Dermis microvascular lymphatic vessel endothelial cell (primary cell): ENCODE measurements at regions not wholly inside any gene's neighbourhood (a gene's known extent, or its start where the extent isn't known, plus 50 kb on each side); places are given as distances from the start of the nearest gene placed in this dataset.
"Not testable (repeated sequence)": the region's sequence is repeated elsewhere in the genome, so short reads cannot be mapped to it uniquely, and the experiment has no call there.

Source experiments
- DNase-seq, 2 donors: peaks; one replicate each; pipeline versions ENCODE4 v3.0.0 to v3.0.0-alpha.2; 2010; ENCODE audit warnings: low read depth in 2 of 2

DNA sequence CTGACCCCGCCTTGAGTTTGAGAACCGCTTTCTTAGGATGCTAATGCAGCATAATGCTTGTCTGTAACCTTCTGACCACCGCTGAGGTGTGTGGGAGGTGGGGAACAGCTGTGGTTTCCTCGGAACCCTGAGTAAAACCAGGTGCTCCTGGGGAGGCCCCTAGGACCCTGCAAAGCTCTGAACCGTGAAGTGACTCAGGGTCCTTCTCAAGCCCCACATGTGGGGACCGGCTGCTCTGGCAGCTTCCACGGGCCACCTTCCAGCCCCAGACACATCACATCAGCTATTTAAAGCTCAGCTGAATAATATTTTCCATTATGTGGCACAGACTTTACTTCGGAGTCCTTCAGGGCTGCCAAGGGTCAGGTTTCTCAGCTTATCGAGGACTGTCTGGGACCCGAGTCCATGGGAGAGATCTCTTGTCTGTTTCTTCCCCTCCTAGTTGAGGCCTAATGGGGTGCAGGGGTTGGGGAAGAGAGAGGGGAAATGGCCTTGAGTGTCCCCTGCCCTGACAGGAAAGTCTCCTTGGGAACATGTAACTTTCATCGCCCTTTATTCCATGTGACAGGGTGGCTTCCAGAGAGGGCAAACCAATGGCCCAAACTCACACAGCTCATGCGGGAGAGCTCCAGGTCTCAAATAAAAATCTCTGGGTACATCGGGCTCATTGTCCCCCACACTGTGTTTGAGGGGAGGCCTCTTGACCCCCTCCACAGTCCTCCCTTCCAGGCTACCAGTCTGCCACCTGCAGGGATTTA lies 186.1 kb upstream of the SLC24A3 start:
- no peak for DNase-seq

GRCh38 chr20:19026901-19027644 lies 185.4 kb upstream of the SLC24A3 start:
- DNase-seq, result no peak

DNA sequence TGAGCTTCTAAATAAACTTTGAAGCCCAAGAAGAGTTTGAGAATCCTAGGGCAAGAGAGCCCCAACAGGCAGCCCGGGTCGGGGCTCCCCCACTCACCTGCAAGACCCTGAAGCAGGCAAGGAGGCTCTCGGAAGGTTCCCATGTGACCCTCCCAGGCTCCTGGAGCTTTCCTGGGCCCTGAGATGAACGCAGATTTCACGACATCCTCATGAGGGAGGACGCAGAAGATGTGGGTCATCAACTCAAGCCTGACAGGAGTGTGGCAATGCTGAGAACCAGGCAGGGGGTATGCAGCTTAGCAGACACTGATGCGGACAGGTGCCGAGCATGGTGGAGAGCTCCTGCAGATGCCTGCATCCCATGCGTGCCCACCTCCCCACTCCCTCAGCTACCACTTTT lies 184.5 kb upstream of the SLC24A3 start:
- DNase-seq, result no peak

GRCh38 chr20:19041787-19042186 lies 170.7 kb upstream of the SLC24A3 start:
- DNase-seq, result no peak

DNA sequence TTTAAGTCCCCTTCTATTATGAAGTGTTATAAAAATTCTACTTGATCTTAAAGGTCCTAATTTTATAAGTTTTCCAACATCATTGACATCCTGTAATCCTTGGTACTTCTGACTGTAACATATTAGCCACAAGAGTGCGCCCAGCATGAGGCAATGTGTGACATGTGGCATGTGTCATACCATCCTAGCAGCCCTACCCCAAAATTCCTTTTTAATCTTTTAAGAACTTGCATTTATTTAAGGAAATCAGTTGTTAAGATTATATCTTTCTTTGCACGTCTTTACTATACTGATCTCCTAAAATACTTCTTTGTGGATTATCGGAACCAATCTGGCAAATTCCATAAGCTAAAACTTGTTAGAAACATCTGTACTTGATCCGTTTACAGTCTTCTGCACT lies 167.1 kb upstream of the SLC24A3 start:
- no peak for DNase-seq

DNA sequence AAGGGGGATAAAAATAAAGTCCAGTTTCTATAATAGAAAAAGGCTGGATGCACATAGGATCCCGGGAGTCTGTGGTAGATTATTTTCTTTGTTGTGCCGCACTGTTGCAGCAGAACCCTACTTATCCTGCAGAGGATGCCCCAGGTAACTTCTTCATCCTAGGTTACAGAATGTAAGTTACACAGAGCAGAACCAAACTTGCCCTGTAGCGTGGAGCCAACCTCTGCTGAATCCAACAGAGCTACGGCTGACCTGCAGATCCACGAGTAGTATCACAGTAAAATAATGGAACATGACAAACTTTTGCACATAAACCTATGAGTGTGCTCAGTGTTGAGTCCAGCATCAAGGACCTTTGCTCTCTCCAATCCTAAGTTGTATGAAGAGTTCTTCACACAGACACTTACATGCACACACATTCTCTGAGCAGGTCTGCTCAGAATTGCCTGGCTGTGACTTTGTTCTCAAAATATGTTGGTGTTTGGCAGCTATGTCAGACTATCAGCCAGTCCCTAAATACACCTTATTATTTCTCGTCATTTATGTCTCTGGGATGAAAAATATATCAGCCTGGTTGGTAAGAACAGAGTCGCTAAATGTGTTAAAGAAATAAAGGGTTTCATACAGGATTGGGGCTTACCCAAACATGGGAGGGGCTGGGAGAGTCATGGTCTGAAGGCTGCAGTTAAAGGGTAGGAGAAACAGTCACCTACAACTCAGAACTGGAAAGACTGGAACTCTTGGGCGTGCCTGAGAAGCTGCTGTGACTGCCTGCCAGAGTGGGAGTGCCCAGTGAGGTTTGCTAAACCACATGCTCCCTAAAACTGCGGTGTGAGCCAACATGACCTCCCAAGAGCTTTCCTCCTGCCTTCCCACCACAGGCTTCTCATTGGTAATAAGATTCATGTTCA lies 165.1 kb upstream of the SLC24A3 start:
- DNase-seq, result no peak

DNA sequence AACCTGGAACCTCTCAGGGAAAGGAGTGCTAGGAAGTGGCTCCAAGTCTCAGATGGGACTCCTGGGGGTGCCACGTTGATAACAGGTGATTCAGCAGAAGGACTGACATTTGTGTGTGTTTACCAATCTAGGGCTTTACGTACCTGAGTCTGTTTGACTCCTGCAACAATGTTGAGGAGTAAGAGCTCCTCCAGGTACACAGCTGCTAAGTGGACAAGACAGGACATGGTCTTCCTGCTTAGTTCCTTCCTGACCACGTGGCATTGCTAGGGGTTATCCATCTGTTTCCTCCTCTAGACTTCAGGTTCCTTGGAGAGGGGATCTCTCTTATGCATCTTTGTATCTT lies 164.5 kb upstream of the SLC24A3 start:
- no peak for DNase-seq

DNA sequence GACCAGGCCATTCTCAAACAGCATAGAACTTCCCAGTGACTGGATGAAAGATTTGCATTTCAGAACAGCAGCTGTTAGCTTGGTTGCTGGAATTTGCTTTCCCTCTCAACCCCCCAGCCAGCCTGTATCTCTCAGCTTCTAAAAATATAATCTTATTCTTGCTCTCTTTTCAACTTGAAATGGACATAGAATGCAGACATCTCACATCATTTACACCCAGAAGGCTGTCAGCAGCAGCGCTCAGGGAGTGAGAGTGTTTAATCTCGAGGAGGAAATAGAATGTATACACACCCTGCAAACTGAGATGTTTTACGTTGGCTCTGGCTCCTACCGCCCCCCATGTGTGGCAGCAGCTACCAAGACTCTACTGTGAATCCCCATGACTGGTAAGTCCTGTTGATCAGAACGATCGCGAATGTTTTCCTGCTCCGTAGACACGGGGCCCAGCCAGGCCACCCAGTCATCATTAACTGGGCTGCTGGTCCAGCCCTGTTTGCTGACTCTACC lies 163.4 kb upstream of the SLC24A3 start:
- no peak for DNase-seq

DNA sequence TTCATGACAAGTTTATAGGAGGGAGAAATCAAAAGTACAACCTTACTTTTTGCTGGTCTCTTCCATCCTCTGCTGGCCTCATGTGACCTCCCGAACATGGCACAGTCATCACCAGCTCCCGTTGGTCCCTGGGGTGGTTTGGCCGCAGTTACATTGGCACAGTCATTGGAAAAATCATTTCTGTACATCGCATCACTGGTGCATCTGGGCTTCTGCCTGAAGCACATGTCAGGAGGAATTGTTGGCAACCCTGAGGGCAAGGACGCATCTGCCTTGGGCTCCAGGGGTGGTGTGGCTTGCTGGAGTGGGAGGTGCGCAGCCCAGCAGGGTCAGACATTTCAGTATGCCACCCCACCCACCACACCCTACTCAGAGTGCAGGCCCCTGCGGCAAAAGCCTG lies 162.9 kb upstream of the SLC24A3 start:
- DNase-seq, result no peak

- DNase-seq, result no peak
Observed at GRCh38 chr20:19056909-19057308, 155.5 kb upstream of the SLC24A3 start.

- DNase-seq, result not testable (repeated sequence)
Observed at GRCh38 chr20:19064788-19065187, 147.7 kb upstream of the SLC24A3 start.

DNA sequence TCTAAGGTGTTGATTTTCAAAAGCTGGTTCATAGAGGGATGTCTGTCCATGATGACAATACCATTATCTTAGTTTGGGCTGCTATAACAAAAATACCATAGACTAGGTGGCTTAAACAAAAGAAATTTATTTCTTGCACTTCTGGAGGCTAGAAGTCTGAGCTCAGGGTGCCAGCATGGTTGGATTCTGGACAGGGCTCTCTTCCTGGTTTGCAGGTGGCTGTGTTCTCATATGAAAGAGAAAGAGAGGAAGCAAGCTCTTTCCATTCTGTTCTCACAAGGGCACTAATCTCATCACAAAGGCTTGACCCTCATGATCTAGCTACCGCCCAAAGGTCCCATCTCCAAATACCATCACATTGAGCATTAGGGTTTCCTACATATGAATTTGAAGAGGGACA lies 144.5 kb upstream of the SLC24A3 start:
- no peak for DNase-seq

- DNase-seq, result no peak
Observed at GRCh38 chr20:19070026-19070425, 142.4 kb upstream of the SLC24A3 start.

- DNase-seq, result no peak
Observed at GRCh38 chr20:19070681-19071445, 141.6 kb upstream of the SLC24A3 start.

- no peak for DNase-seq
Observed at GRCh38 chr20:19071446-19071725, 141.1 kb upstream of the SLC24A3 start.

DNA sequence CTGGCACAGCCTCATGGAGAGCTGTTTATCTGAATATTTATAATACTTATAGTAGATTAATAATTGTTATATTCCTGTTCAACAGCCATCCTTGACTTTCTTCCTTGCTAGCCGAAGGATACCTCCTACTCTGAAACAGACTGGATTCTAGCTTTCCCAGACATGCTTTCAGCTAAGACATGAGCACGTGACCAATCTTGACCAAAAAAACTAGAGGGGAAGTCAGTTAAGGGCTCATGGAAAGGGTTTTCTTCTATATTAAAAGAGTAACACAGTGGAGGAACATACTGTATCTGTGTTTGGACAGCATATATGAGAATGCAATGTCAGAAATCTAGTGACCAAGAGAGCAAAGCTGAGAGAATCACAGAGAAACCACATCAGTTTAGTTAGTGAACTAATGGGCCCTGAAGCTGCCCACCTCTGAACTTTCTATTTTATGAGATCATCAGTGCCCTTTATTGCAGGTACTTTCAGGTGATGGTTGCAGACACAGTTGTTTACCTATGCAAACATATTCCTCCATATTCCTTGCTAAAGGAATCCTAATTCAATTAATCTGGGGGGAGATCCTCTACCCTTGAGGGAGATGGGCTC lies 140.4 kb upstream of the SLC24A3 start:
- no peak for DNase-seq

- no peak for DNase-seq
Observed at GRCh38 chr20:19072988-19073387, 139.5 kb upstream of the SLC24A3 start.

DNA sequence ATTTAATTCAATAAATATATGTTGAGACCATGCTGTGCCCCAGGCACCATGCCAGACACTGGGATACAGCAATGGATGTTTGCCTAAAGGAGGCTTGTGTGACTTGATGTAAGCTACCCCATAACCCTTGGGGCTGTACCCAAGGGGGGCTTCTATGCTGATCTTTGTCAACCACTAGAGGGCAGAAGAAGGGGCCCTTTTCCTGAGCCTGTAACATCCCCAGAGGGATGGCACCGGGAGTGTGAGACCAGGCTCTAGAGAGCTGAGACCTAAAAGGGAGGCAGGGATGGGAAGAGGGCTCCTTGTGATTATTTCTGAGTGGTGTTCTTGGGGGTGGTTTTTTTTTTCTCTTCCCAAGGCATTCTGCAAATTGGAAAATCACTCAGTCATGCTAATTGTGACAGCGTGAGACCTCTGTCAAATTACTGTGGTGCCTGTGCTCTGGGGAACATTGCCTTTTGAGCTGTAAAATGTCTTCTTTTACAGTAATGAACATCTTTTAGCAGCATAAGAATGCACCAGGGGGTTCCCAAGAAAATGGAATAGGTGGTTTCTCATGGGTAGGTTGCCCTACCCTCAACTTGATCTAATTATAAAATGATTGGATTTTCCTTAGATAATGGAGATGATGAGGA lies 138.7 kb upstream of the SLC24A3 start:
- DNase-seq, result no peak

DNA sequence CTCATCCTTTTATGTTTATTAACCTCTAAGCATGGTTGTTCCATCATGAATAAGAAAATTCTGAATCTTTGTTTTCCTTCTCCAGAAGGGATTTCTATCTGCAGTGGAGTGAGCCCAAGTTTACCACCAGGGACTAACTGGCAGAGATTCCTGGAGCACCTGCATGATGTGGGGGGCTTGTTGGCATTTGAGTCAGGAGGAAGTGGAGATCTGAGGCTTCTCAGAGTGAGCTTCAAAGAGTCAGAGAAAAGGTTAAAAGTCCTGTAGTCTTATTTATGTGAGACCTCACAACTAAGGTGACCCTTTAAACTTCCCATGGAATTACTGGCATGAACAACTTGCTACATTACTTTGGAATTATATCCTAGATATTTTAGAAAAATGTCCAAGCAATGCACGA lies 138.1 kb upstream of the SLC24A3 start:
- no peak for DNase-seq

GRCh38 chr20:19074828-19075516 lies 137.5 kb upstream of the SLC24A3 start:
- peak in 1 of 2 donors; percentile 29 for DNase-seq
